ENCODE measurements at regions not wholly inside any gene's neighbourhood (a gene's known extent, or its start where the extent isn't known, plus 50 kb on each side); places are given as distances from the start of the nearest gene placed in this dataset.

- TF ChIP-seq CTCF (IDR thresholded peaks at IDR 0.05) (no peak), EP300 (IDR thresholded peaks at IDR 0.05) (no peak), POLR2A (IDR thresholded peaks at IDR 0.05) (no peak)
Measured at GRCh38 chr14:40784860-40785259, 821.8 kb upstream of the LRFN5 start.
